Stimulated activated CD8-positive, alpha-beta memory T cell treated with anti-CD3 and anti-CD28 coated beads, Interleukin-2, amount 100 ng/mL, for 48 hours (primary cell): ENCODE measurements at regions not wholly inside any gene's neighbourhood (a gene's known extent, or its start where the extent isn't known, plus 50 kb on each side); places are given as distances from the start of the nearest gene placed in this dataset.

Source experiments
- DNase-seq, 2 donors: peaks; one replicate each; pipeline ENCODE4 v3.0.0-alpha.2; 2020; ENCODE audit warnings: low read depth in 2 of 2

DNA sequence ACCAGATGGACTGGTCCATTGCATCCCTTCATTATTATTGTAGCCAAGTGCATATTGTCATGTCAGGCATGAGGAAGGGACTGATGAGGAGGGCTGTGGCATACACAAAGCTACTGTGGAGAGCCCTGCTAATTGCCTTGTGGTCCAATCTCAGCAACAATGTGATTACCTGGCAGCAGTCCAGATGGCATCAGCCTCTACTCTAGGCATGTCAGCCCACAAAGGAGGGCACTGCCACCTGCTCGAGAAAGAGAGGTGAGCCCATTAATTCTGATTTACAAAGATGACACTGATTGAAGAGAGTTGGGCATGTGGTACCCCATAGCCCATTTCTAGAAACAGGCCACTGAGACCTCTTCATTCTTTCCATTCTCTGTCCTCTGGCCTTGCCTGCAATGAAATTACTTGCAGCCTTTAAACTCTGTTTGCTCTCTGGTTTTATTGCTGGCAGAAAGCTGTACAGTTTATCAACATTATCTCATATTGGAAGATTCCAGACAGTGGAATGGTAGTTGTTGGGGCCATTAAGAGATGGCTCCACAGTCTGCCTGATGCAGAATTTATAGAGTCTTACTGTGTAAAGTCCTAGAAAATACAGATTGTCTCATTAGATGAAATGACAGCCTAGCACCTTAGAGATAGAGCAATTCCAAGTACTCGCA lies 307.7 kb downstream of the ARPP21 start:
- DNase-seq, result no peak

DNA sequence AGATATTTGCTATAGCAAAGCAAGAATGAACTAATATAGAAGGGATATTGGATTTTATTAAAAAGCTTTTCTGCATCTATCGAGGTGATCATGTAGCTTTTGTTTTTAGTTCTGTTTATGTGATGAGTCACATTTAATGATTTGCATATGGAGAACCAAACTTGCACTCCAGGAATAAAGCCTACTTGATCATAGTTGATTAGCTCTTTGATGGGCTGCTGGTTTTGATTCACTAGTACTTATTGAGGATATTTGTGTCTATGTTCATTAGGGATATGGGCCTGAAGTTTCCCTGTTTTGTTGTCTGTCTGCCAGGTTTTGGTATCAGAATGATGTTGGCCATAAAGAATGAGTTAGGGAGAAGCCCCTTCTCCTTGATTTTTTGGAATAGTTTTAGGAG lies 310.7 kb downstream of the ARPP21 start:
- no peak for DNase-seq

DNA sequence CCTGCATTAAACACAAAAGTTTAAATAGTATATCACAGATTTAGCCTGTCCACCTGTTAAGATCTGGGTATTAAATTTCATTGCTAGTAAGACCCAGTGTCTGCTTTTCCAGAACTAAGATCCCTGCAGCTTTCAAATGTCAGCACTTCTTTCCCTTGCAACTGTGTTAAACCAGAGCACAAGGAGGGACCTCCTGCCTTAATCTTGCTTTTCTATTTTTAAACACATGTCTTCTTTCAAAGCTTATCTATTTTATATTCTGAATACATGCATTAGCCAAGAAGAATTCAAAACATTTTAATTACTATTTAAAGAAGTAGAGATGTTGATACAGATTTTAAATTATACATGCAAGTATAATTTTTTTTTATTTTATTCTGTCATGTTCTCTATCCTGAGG lies 315.1 kb downstream of the ARPP21 start:
- no peak for DNase-seq

DNA sequence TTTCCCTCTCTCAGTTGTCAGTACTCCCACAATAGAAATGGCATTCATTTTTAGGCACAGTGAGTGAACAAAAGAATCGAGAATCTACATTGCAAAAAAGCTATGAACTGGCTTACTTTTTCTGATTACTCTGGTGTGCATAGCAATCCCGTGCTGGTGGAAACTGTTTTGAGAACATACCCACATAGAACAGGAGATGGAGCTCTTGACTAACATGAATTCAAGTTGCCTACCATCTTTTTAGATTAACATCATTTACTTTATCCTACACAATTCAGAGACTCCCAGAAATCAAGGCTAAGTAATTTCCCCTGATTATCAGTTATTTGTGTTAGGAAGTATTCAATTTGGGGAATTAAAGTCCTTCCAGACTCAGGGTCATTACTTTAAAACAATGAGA lies 326.6 kb downstream of the ARPP21 start:
- DNase-seq, result no peak

DNA sequence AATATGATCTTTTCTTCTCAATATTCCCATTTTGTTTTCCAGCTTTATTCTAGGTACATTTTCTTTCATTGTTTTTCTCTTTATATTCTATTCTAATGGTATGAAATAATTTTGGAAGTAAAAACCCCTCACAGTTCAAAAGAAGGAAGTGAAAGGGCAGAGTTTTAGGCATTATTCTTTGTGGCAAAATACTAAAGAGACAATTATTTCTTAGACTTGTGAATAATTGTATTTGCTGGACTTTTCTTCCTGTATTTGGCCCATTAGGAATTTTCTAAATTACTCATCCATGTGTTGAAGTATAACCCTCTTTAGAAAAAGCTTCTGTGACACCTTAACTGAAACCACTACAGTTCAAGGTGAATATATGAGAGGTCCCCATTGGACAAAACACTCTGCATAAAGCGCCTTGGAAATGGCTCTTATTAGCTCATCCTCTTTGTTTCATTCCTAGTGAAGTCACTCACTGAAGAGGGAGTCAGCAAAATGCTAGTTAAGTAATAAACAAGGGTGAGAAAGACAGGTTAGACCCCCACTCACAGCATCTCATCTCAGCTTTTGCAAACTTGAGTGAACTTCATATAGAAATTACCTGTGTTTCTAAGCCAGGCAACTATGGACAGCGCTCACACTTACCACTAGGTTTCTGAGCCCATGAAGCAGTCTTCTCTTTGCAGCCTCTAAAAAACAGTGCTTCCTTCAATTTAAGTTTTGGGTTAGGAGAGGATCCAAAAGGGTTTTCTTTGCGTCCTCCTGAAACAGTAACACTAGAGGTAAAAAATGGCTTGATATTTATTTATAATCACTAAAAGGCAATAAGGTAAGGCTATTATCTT lies 327.5 kb downstream of the ARPP21 start:
- DNase-seq, result no peak

DNA sequence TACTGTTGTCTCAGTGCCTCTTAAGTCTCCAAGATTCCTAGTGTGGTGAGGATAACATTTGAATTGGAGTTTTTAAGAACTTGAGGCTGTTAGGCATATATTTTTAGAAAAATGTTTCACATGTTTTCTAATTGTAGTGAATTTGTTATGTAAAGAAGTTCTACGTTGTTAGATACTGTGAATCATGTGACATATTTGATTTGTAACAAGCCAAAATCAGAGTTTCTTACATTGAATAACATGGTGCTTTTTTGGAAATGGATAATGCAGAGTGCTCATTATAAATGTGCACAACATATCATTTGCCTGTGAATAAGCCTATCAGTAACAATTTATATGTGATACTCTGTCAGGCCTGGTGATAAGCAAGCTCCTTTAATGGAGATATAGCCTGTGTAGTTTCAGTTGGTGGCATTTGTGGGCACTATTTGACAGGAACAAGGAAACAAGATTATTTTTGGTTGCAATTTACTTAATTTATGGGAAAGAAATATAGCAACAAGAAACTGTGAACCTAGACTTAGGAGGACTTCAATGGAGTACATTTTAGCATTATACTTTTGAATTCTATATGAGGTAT lies 328.8 kb downstream of the ARPP21 start:
- no peak for DNase-seq

DNA sequence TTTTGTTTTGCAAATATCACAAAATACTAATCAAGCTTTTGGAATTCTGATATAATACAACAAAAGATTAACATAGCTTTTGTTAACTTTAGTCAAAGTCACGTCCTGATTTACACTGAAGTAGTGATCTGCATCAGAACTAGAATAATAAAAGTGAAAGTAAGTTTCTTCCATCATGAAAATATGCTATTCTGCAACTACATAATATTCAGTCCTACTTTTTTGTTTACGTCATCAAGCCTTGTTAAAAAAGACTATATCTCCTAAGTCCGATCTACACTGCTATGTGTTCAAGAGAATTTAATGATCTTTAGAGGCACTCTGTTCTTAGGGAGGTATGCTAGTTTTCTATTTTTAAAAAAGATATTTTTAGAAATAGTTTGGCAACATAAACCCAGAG lies 330.1 kb downstream of the ARPP21 start:
- DNase-seq, result no peak

DNA sequence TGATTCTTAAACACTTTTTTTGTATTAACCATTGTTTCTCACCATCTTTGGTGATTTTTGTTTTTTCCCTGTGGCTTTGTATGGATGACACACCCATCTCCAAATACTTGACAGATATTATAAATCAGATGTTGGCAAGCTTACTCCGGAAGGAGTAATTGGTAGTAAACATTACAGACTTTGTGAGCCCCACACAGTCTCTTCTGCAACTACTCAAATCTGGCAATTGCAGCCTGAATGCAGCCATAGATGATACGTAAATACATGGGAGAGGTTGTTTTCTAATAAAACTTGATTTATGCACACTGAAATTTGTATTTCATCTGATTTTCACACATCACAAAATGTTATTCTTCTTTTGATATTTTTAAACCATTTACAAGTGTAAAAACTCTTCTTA lies 331.5 kb downstream of the ARPP21 start:
- DNase-seq, result no peak

DNA sequence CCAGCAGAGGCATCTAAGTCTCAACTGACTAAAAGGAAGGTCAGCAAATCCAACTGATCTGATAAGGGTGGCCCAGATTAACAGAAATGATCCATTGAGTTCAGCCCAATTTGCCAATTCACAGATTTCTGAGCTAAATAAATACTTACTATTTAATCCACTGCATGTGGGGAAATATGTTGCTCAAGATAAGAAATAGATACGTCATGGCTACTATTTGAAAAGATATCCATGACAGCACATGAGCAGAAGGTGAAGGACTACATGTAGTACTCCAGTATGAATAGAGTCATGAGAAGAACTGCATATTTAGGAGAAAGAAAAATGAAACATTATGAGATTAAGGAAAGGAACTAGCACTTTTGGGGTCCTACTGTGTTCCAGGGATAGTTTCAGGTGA lies 332.4 kb downstream of the ARPP21 start:
- no peak for DNase-seq

DNA sequence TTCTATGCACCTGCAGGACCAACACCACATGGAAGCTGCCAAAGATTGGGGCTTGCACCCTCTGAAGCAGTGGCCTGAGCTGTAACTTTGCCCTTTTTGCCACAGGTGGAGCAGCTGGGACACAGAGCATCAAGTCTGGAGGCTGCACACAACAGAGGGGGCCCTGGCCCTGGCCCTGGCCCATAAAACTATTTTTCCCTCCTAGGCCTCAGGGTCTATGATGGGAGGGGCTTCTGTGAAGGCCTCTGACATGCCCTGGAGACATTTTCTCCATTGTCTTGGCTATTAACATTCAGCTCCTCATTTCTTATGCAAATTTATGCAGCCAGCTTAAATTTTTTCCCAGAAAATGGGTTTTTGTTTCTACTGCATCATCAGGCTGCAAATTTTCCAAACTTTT lies 335.5 kb downstream of the ARPP21 start:
- no peak for DNase-seq

DNA sequence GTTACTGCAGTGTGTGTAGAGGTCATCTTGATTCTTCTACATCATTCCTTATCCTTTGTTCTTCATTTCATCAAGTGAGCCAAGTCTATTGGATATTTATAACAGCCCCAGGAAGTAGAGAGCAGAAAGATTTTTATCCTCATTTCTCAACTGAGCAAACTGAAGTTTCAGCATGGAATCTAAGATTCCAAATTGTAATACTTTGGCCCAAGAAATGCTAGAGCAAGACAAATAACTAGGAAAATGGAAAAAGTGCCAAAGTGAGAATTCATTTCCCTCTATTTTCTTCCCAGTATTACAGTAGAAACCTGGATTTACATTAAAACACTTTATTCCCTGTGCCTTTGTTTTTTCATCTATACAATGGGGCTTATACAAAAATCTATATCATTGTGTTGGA lies 346.8 kb downstream of the ARPP21 start:
- no peak for DNase-seq

DNA sequence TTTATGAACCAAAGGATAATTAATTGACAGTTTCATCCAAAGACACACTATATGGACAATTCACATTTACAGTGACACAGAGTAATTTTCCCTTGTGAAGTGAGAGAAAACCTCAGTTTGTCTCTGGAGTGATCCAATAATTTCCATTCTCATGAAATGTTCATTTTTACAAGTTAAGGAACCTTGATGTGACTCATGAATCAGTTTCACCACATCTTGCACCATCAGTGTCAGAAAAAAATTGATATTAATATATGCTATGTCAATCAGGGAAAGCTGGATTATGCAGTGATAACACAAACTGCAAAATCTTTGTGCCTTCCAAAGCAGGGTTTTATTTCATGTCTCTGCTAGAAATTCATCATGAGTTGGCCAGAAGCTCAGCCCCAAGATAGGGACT lies 348.1 kb downstream of the ARPP21 start:
- DNase-seq, result no peak

DNA sequence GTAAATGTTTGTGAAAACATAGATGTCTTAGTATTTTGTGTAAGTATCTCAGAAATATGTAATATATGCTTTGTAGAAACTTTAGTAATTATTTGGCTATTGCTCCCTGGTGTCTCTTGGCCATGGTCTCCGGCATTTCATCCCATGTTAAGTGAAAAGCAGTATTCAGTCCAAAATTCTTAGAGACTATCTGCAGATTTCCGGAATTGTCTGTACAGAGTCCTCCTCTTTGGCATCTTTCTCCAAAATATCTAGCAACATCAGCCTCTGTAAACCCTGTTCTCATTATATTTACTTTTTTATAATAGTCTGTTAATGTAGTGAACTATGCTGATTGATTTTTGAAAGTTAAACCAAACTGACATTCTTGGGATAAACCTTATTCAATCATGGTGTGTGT lies 352.7 kb downstream of the ARPP21 start:
- no peak for DNase-seq

DNA sequence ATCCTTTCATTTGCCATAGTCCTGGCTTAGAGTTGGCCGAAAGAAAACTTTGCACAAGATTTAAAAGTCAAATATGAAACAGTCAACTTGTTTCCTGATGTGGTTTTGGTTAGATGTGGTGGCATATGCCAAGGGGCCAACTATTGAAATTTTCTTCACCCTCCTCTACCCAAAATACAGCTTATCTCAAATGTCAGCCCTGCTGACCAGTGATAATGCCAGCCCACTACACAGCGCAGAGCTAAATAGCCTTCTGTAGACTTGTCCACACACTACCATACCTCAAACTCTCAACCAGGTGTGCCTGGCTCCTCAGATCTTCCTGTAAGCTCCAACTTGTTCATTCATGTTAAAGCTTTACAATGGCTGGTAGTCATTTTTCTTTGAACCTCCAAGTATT lies 368.5 kb upstream of the STAC start:
- no peak for DNase-seq

DNA sequence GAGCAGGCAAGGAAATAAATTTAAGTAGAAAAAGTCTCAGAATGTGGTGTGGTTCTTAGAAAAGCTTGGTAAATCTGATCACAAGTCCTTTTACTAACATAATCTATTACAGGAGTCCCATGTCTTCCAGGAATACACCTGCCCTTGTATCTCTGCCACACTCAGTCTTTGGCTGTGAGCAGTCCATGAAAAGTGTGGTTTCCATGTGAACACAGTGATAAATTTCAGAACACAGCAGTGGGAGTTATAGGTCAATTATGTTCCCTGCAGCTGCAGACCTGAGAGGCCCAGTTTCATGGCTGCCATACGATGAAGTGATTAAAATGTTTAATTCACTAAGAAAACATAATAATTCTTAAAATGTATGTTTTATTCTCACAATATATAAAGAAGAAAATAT lies 366.9 kb upstream of the STAC start:
- DNase-seq, result no peak

DNA sequence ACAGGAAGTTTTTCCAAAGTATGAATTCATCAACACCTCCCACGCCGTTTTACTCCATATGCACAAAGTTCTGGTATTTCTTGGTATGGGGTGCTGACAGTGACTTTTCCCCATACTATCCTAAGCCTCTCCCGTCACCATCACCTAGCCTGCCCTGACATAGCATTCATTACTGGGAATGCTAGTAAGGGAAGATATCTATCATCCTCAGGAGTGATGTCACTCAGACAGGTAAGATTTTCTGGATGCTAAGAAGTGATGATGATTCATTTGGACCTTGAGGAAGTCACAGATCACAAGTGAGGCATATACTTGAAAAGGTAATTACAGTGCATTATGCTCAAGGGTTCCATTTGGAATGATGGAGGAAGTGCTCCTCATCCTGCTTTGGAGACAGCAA lies 355.1 kb upstream of the STAC start:
- DNase-seq, result no peak

DNA sequence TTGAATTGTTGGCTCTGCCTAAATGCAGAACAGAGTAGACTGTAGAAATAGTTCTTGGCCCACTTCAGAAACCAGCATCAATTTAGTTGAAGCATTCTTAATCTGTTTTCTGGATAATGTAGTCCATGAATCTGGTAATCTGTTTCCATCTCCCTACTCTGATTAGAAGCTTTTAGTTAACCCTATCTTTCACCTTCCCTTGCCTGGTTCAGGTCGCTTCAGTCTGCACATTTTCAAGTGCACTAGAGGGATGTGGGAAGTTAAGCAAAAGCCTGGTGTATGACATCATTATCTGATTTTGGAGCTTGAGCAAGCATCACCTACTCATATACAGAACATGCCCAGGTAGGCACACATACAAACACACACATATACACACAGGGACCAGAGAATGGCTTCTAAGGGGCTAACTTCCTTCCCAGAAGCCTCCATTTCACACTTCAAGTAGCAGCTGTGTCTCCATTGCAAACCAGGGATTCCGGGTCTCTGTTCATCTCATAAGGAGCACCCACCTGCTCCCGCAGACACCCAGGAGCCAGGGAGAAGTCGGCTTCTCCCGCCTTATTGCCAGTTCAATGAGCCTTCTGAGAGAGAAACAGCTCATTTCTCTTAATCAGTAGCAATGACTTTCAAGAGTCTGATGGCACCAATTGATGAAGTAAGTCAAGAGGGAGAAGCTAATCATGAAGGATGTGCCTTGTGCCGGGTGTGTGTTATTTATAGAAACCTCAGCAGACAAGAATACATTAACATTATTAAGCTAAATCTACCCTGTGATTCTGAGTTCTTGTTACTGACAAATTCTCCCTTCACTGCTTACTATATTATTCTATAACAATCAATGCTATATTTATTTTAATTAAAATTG lies 347.9 kb upstream of the STAC start:
- no peak for DNase-seq

DNA sequence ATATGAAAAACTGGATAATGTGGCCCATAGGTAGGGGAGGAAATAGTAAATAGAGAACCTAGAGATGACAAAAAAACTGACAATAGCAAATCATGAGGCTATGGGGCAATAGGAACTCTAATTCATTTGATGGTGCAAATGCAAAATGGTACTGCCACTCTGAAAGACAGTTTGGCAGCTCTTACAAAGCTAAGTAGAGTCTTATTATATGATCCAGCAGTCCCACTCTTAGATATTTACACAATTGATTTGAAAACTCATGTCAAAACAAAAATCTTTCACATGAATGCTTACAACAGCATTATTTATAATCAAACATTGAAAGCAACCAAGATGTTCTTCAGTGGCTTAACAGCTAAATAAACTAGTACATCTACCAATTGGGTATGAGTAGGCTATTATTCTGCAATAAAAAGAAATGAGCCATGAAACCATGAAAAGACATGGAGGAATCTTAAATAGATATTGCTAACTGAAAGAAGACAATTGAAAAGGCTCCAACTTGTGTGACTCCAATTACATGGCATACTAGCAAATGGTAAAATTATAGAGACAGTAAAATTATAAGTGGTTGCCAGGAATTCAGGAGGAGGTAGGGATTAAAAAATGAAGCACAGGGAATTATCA lies 321.8 kb upstream of the STAC start:
- no peak for DNase-seq

DNA sequence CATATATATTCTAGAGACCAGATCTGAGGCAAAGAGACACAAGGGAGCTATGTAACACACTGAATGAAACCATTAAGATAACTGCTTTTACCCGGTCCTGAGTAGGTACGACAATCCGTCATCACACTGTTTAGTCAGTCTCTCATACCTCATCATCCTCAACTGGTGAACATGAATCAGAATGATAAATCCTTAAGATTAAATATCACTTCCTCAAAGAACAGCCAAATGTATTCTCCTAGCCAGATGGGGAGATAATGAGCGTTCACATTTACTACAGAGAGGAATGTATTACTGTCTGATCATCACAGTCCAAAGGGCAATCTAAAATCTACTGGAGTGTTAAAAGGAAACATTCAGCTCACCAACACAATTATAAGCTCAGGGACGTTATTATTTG lies 319.4 kb upstream of the STAC start:
- no peak for DNase-seq

DNA sequence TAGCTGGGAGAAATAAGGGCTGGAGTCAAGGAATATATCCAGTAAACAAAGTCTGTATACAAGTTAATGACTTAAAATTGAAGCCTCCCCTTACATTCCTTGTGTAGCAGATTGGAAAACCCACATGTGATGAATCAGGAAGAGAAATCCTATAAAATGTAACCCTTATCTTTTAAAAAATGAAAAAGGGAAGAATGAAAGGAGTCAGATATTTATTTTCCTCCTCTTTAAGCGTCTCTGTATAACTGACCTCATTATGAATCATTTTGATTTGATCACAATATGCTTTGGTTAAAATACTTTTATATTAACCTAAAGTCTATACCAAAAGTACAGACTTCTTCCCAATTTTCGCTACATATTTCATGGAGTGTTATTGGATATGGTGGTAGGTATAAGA lies 316.3 kb upstream of the STAC start:
- DNase-seq, result no peak

DNA sequence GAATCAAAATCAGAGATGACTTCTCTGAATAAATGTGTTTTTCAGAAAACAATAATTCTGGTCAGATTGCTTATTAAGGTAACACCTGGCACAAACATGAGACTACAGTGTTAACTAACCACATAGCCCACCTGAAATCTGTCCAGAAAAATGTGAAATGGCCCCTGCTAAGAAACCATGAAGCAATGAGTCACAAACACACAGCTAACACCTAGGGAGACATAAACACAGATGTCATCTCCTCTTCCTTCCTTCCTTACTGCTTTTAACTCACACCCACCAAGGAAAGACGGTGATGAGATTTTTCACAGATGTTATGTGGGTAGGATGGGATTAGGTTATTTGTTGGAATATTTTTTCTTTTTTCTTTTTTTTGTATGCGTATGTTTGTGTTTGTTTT lies 315.0 kb upstream of the STAC start:
- DNase-seq, result no peak

DNA sequence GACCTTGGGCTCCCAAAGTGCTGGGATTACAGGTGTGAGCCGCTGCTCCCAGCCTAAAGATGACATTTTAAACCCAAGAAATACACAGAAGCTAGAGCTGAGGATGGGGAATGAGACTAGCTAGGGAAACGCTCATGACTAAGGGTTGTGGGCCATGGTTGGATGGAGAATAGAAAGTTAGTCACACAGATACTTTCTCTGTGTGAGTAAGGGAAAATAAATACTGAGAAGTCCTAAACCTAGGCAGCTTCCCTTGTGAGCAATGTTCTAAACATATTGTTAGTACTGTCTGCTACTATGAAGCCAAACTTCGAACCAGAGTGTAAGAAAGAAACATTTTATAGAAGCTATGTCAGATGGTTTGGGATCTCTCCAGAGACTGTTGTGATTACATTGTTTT lies 304.8 kb upstream of the STAC start:
- no peak for DNase-seq
